GM12874 (cell line): ENCODE measurements at regions not wholly inside any gene's neighbourhood (a gene's known extent, or its start where the extent isn't known, plus 50 kb on each side); places are given as distances from the start of the nearest gene placed in this dataset.

ENCODE experiments used
- CTCF ChIP-seq: IDR thresholded peaks from 2 replicates; pipeline ENCODE4 v1.5.1; 2011; ENCODE audit warnings: low read depth, mild to moderate bottlenecking, control low read depth, low read length, moderate library complexity; ENCODE audit not compliant: insufficient read depth

GRCh38 chr10:100672199-100672598 is 73.2 kb upstream of the PAX2 start:
- no peak for TF ChIP-seq CTCF

GRCh38 chr10:100677290-100677945 is 68.0 kb upstream of the PAX2 start:
- no peak for TF ChIP-seq CTCF

- TF ChIP-seq CTCF: no peak
Observed at GRCh38 chr10:100679327-100679726, 66.1 kb upstream of the PAX2 start.

GRCh38 chr10:100683004-100683403 is 62.4 kb upstream of the PAX2 start:
- no peak for TF ChIP-seq CTCF

- no peak for TF ChIP-seq CTCF
Observed at GRCh38 chr10:100683545-100684300, 61.7 kb upstream of the PAX2 start.

GRCh38 chr10:100684688-100685235 is 60.6 kb upstream of the PAX2 start:
- no peak for TF ChIP-seq CTCF

GRCh38 chr10:100685331-100685730 is 60.1 kb upstream of the PAX2 start:
- no peak for TF ChIP-seq CTCF
